Sigmoid colon (tissue), 4 donors: ENCODE measurements at regions not wholly inside any gene's neighbourhood (a gene's known extent, or its start where the extent isn't known, plus 50 kb on each side); places are given as distances from the start of the nearest gene placed in this dataset.

Experiments used
- CTCF ChIP-seq, 4 experiments: fragments of 450-650 bp in 3 of 4; fragments of 200-600 bp in 1 of 4; IDR thresholded peaks; one replicate each; pipeline ENCODE4 v1.5.1; 2016 to 2019; ENCODE audit warnings: antibody characterized with exemption in 4 of 4, mild to moderate bottlenecking in 3 of 4, moderate library complexity in 2 of 4
- POLR2A ChIP-seq, 2 donors: fragments of 450-650 bp; IDR thresholded peaks; one replicate each; pipeline ENCODE4 v1.6.1; 2016; ENCODE audit warnings: antibody characterized with exemption in 2 of 2, mild to moderate bottlenecking in 2 of 2, moderate library complexity in 2 of 2
- POLR2AphosphoS5 ChIP-seq, 4 donors: sonication (generic); formaldehyde crosslinking; IDR thresholded peaks; one replicate each; pipeline ENCODE4 v1.6.1; 2017; ENCODE audit warnings: antibody characterized with exemption in 4 of 4

GRCh38 chr16:73584157-73584556, 536.2 kb upstream of the ZFHX3 start:
- no peak for TF ChIP-seq CTCF (IDR thresholded peaks at IDR 0.05)
- TF ChIP-seq POLR2A (IDR thresholded peaks at IDR 0.05): no peak
- TF ChIP-seq POLR2AphosphoS5 (IDR thresholded peaks at IDR 0.05): no peak
